GM12872 (cell line): ENCODE measurements at regions not wholly inside any gene's neighbourhood (a gene's known extent, or its start where the extent isn't known, plus 50 kb on each side); places are given as distances from the start of the nearest gene placed in this dataset.

Experiments
- TF ChIP-seq, protein P1 (sequence below): IDR thresholded peaks from 3 replicates; pipeline ENCODE4 v1.5.1; 2011; ENCODE audit warnings: low read depth, mild to moderate bottlenecking, low read length, moderate library complexity; ENCODE audit not compliant: insufficient read depth

DNA sequence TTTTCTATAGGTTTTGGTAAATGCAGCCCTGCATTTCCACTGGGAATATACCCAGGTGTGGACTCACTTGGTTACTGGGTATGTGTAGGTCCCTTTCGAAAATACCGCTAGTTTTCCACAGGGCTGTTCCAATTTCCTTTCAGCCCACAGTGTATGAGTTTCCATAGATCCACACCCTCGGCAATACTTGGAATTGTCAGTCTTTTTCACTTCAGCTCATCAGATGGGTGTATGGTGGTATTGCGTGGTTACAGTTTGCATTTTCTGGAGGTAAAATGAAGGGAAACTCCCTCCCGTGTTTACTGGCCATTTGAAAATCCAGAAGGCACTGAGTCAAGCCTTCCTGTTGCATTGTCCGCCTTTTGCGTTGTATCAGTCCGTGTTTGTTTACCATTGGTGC lies 453.6 kb downstream of the CDH26 start:
- TF ChIP-seq, protein P1, sequence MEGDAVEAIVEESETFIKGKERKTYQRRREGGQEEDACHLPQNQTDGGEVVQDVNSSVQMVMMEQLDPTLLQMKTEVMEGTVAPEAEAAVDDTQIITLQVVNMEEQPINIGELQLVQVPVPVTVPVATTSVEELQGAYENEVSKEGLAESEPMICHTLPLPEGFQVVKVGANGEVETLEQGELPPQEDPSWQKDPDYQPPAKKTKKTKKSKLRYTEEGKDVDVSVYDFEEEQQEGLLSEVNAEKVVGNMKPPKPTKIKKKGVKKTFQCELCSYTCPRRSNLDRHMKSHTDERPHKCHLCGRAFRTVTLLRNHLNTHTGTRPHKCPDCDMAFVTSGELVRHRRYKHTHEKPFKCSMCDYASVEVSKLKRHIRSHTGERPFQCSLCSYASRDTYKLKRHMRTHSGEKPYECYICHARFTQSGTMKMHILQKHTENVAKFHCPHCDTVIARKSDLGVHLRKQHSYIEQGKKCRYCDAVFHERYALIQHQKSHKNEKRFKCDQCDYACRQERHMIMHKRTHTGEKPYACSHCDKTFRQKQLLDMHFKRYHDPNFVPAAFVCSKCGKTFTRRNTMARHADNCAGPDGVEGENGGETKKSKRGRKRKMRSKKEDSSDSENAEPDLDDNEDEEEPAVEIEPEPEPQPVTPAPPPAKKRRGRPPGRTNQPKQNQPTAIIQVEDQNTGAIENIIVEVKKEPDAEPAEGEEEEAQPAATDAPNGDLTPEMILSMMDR: no peak

DNA sequence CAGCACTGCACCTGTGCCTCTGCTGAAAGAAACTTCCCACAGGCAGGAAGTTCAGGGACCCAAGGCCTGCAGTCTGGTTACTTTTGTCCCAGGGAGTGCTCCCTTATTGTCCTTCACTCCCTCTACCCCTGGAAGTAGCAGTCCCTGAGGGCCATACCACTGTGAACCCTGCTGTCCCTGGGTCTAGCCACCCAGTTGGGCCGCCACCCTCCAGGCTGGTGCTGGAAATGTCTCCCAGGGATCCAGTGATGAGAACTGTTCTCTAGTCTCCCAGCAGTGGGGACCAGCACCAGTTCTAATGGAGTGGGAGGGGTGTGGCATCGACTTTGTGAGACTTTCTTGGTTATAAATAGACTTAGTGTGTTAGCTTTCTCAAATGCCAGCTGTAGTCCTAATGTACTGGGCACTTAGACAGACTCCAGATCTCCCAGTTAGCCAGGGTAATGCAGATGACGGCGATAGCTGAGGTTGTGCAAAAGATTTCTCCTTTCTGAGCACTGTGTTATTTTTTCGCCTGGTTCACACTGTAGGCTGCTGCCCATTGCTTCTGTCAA lies 462.5 kb downstream of the CDH26 start:
- TF ChIP-seq, protein P1: no peak

DNA sequence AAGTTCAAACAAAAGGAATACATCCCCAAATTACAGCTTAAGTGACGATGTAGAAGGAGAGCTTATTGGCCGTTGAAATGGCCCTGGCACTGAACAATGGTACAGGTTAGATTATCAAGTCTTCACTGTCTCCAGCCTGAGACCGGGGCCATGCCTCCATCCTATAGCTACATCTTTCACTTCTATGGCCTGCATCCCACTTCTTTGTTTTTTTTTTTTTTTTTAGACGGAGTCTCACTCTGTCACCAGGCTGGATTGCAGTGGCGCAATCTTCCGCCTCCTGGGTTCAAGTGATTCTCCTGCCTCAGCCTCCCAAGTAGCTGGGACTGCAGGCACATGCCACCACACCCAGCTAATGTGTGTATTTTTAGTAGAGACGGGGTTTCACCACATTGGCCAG lies 464.6 kb downstream of the CDH26 start:
- TF ChIP-seq, protein P1: no peak

DNA sequence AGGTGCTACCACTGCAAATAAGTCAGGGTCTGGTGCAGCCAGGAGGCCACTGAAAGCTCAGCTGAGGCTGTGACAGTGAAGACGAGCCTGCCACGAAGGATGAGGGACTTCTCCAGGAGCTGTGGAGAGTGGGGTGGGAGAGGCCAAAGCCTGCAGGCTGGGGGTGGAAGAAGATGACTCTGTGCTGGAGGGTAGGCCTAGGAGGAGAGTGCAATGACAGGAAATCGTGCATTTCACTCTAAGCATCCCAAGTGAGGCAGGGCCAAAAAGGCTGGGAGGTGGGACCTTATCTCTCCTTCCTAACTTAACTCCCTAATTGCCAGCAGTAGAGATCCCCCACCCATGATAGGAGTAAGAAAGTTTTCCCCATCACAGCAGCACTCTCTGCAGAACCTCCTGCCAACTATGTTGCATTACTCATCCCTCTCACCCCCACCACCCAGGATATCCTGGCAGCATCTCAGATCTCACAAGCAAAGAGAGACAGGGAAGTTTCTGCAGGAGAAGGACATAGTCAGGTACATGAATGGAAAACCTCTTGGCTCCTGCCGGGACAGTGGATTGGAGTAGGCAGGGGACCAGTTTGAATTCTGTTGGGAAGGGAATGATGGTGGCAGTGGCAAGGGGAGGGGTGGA lies 466.2 kb downstream of the CDH26 start:
- TF ChIP-seq, protein P1: no peak

DNA sequence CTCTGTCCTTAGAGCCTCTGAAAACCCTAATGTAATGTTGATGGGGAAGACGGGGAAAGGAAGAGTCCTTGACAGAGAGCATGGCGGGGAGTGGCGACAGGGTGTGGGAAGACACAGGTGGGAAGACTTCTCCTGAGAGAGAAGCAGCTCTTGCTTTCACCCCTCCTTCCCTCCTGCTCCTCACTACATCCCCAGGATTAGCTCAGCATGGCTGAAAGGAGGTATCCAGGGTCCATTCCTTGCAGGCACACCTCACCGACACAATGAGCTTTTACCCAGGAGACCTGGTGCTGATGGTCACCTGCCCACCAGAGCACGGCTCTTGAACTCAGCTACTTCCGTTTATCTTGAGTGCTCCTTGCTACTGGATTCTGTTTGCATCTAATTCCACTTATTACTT lies 469.3 kb downstream of the CDH26 start:
- TF ChIP-seq, protein P1: no peak

DNA sequence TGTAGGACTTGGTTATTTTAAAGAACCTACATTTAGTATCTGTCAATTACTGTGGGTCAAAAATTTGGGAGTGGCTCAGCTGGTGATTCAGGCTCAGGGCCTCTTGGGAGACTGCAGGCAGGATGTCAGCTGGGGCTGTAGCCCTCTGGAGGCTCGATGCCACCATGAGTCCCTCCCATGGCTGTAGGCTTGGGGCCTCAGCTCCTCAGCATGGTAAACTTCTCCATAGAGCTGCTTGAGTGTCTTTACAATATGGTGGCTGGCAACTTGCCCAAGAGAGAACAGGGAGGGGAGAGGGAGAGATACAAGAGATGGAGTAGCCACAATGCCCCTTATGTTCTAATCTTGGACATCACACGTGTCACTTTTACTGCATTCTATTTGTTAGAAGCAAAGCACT lies 470.4 kb downstream of the CDH26 start:
- TF ChIP-seq, protein P1: no peak

DNA sequence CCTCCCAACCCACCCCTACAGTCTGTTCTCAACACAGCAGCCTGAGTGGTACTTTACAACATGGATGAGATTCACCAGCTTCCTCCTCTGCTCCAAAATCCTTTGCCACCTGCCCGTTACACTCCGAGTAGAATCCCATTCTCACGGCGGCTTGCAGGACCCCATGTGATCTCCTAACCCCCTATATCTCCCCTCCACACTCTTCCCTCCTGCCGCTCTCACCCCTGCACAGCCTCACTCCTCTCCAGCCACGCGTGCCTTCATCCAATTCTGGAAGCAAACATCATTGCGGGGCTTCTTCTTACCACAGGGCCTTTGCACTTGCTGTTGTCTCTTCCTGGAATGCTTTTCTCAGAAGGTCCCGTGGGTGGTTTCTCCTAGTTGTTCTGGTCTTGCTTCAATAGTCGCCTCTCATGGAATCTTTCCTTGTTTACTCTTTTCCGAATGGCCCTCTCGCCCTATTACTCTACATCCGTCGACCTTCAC lies 472.3 kb downstream of the CDH26 start:
- TF ChIP-seq, protein P1: no peak
